HG03139 (cell line): ENCODE measurements at regions not wholly inside any gene's neighbourhood (a gene's known extent, or its start where the extent isn't known, plus 50 kb on each side); places are given as distances from the start of the nearest gene placed in this dataset.

Experiments used
- ATAC-seq: cut with Tn5 transposase; IDR thresholded peaks from one replicate; pipeline ENCODE4 v1.9.1; 2021; ENCODE audit not compliant: unreplicated experiment

GRCh38 chr3:40978442-40978841, 220.9 kb upstream of the CTNNB1 start:
- ATAC-seq = no peak

GRCh38 chr3:40979962-40980361, 219.3 kb upstream of the CTNNB1 start:
- ATAC-seq = no peak

- ATAC-seq = no peak
These were observed 218.8 kb upstream of the CTNNB1 start for GRCh38 chr3:40980467-40980866.

- ATAC-seq = no peak
These were observed 214.1 kb upstream of the CTNNB1 start for GRCh38 chr3:40985195-40985594.

- ATAC-seq = no peak
These were observed 210.8 kb upstream of the CTNNB1 start for GRCh38 chr3:40988468-40988867.

GRCh38 chr3:40989141-40990061, 209.9 kb upstream of the CTNNB1 start:
- ATAC-seq = no peak

- no peak for ATAC-seq
These were observed 209.2 kb upstream of the CTNNB1 start for GRCh38 chr3:40990062-40990456.

- ATAC-seq = no peak
These were observed 207.3 kb upstream of the CTNNB1 start for GRCh38 chr3:40992023-40992422.

- no peak for ATAC-seq
These were observed 204.7 kb upstream of the CTNNB1 start for GRCh38 chr3:40994611-40995010.

GRCh38 chr3:40995271-40995670, 204.0 kb upstream of the CTNNB1 start:
- no peak for ATAC-seq

- no peak for ATAC-seq
These were observed 202.9 kb upstream of the CTNNB1 start for GRCh38 chr3:40996382-40996781.

GRCh38 chr3:40996827-40997710, 202.2 kb upstream of the CTNNB1 start:
- ATAC-seq = no peak

GRCh38 chr3:40997711-40998519, 201.4 kb upstream of the CTNNB1 start:
- no peak for ATAC-seq

GRCh38 chr3:40999682-41000081, 199.6 kb upstream of the CTNNB1 start:
- ATAC-seq = no peak

GRCh38 chr3:41000471-41000870, 198.8 kb upstream of the CTNNB1 start:
- no peak for ATAC-seq

- no peak for ATAC-seq
These were observed 197.7 kb upstream of the CTNNB1 start for GRCh38 chr3:41001556-41001955.

- ATAC-seq = no peak
These were observed 197.2 kb upstream of the CTNNB1 start for GRCh38 chr3:41002104-41002503.

GRCh38 chr3:41007399-41007798, 191.9 kb upstream of the CTNNB1 start:
- no peak for ATAC-seq

GRCh38 chr3:41011854-41012253, 187.5 kb upstream of the CTNNB1 start:
- no peak for ATAC-seq

GRCh38 chr3:41018855-41019254, 180.4 kb upstream of the CTNNB1 start:
- no peak for ATAC-seq
